MV-4-11 (cell line): ENCODE measurements at regions not wholly inside any gene's neighbourhood (a gene's known extent, or its start where the extent isn't known, plus 50 kb on each side); places are given as distances from the start of the nearest gene placed in this dataset.
"Not testable (repeated sequence)": the region's sequence is repeated elsewhere in the genome, so short reads cannot be mapped to it uniquely, and the experiment has no call there.

Experiments used
- DNase-seq: peaks from one replicate; lab custom pipeline; 2025; lab: John Stamatoyannopoulos, UW

DNA sequence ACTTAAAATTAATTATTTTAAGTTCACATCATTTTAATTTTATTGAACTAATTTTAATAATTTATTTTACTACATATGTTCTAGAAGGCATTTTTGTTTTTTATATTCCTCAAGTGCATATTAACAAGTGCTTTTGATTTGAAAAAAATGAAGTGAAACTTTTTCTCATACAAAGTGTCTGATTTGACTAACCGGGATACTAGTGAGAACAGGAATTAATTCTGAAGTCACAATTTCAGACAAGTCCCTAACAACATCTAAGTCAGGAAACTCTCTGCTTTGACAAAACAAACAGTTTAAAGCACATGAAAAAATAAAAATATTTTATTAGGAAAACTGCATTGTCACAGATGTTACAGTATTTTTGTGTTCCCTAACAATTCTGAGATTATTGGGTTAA is 1166.3 kb upstream of the CITED2 start:
- DNase-seq, result peak; percentile 43

DNA sequence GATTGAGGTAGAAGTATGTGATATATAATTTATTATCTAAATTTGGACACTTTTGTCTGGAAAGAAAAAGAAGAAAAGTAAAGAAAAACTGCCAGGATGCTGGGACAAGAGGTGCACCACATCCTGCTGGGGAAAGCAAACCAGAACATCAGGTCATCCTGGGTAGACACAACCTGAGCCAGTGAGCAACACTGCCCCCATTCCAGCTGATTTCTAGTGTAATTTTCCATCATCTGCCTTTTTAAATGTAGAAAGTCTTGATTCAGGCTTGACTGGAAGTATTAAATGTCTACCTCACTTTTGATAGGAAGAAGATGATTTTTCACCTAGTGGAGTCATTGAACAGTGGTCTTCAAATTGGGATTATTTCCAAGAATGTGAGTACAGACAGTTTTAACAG is 1164.5 kb upstream of the CITED2 start:
- DNase-seq, result no peak

GRCh38 chr6:140537834-140538705 is 1163.6 kb upstream of the CITED2 start:
- peak; percentile 61 for DNase-seq

DNA sequence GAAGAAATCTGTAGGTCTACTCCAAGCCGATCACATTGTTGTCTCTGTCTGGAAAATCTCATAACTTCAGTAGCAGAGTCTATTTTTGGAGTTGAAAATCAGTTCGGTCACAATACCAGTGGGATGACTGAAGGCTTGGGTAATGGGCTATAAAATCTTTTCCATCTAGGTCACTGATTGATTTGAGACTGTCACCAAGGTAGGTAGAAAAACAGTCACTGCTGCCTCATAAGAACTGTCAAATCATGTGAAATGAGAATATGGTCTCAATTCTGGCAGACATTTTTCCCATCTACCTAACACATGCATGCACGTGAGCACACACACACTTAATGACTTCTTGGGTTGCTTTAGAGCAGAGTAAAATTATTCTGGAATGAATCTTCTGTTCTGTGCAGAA is 1162.8 kb upstream of the CITED2 start:
- no peak for DNase-seq

- no peak for DNase-seq
Observed at GRCh38 chr6:140535511-140535910, 1161.1 kb upstream of the CITED2 start.

DNA sequence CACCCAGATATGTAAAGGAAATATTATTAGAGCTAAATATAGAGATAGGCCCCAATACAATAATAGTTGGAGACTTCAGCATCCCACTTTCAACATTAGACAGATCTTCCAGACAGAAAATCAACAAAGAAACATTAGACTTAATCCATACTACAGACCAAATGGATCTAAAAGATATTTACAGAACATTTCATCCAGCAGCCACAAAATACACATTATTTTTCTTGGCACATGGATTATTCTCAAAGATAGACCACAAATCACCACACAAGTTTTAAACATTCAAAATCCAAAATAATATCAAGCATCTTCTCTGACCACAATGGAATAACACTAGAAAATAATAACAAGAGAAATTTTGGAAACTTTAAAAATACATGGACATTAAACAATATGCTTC is 1159.1 kb upstream of the CITED2 start:
- DNase-seq, result no peak

DNA sequence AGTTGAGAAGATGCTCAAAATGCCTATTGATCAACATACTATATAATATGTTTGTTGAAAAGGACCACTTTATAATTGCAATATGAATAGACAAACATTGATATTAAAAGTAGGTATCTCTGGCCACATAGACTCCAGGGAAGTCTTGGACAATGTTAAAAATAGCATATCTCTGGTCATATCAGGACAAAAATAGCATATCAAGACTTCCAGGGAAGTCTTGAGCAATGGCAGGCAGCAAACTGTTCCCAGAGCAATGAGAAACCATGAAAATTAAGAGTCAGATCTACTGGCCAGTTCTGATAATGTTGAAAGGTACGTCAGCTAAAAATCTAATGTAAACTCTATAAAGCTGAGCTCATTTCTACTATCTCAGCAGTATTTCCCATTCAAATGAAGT is 1130.3 kb upstream of the CITED2 start:
- no peak for DNase-seq

DNA sequence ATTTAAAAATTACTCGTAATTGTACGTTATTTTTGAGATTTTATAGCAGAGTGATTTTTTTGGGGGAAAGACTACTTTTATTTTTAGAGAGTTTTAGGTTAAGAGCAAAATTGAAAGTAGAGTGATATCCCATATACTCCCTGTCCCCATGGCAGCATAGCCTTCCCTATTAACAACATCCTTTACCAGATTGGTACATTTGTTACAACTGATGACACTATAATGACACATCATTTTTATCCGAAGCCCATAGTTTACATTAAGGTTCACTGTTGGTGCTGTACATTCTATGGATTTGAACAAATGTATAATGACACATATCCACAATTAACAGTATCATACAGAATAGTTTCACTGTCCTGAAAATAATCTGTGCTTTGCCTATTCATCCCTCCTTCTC is 1126.4 kb upstream of the CITED2 start:
- no peak for DNase-seq

DNA sequence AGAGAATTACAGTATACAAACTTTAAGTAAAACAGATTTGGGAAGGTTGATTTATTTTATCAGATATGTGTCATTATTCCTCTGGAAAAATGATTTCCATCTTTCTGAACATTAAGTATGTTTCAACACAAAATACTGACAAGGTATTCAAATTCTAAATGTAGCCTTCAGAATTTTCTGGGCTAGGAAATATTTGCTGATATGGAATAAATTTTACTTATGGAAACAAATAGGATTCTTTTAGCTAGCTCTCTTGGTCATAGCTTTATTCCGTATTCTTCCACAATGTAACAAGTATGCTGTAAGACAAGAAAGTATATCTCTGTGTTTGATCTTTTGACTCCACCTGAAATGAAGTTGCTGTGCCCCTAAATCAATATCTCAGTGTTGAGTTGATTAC is 1125.2 kb upstream of the CITED2 start:
- no peak for DNase-seq

DNA sequence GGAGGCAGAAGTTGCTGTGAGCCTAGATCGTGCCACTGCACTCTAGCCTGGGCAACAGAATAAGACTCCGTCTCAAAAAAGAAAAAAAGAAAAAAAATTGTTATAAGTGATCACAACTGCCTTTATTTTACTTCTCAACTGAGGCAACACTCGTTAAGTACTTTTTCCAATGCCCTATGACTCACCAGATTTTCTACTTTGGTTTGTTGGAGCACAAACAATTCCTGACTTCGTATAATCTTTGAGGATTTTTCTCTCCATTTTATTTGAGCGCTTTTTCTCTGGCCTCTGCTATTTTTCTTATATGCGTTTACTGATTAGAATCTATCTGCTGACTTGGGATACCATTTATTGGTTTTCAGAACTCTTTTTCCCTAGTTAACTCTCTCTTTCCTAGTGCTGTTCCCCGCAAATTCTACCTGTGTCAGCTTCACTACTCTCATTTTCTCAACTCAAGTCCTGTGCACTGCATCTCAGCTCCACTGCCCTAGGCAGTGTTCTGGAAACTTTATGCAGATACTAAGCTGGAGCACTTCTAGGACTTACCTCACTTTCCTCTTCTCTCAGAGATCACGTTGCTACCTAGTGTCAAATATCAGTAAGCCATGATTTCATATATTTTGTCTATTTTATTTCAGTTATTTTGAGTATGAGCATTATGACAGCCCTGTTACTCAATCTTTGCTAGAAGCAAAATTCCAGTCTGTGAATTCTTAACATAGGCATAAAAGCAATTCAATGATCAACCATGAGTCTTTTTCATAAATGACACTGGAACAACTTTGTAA is 1120.1 kb upstream of the CITED2 start:
- no peak for DNase-seq

- DNase-seq, result not testable (repeated sequence)
Observed at GRCh38 chr6:140493470-140493869, 1119.0 kb upstream of the CITED2 start.

DNA sequence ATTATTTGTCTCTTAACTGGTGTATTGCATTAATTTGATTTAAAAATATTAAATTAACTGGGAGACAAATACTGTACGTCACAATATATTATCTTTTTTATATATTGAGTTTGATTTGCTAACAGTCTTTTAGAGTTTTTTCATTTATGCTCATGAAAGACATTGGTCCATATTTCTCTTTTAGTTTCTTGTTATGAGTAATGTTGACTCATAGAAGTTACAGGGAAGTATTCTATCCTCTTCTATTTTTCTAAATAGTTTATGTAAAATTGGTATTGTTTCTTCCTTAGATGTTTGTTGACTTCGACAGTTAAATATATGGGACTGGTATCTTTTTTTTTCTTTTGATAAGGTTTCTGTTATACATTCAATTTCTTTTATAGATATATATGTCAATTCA is 1115.6 kb upstream of the CITED2 start:
- DNase-seq, result peak; percentile 39

DNA sequence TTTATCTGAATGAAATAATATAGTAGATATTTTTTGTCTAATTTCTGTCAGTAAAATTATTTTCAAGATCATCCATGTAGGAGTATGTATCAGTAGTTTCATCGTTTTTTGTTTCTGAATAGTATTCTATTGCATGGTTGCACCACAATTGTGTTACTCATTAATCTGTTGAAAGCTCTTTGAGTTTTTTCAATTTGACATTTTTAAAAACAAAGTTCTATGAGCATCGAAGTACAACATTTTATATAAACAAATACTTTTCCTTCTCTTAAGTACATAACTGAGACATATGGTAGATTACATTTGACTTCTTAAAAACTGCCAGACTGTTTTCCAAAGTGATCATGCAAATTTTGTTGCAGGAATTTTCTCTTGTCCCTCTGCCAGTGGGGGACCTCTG is 1113.1 kb upstream of the CITED2 start:
- DNase-seq, result no peak

DNA sequence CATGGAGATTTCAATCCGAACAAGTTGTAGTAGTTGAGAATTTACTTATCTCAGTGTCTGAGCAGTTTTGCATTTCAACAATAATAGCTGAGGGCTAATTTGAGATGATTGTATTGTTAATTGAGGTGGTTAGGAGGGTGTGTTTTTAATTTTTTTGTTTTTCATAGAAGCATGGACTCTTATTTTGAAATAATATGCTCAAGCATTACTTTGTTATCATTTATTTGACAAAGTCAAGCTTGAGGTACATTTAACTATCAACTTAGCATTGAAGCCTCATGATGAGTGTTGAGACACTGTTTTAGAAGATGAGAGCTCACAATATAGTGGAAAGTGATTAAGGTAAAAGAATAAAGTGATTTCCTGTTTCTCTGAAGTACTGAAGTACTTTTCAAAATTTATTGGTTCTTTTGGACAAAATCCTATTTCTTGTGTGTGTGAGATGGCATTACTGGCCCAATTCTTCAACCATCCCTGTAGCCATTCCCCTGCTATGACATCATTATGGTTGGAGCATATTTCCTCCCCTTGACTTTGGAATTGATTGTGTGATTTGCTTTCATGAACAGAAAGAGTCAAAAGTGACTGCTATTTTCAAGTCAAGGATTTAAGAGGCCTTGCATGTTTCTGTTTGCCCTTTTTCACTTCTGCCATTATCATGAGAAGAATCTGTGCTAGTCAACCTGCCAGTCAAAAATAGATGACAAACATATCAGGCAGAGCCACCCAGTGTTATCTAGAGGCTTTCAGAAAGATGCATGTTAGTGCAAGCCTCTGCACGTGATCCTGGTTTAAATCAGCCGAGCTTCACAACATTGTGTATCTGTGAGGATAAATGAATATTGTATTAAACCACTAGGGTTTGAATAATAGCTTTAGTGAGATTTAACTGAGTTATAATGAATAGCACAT is 1112.3 kb upstream of the CITED2 start:
- DNase-seq, result no peak

GRCh38 chr6:140485740-140486449 is 1111.4 kb upstream of the CITED2 start:
- DNase-seq, result peak; percentile 78

DNA sequence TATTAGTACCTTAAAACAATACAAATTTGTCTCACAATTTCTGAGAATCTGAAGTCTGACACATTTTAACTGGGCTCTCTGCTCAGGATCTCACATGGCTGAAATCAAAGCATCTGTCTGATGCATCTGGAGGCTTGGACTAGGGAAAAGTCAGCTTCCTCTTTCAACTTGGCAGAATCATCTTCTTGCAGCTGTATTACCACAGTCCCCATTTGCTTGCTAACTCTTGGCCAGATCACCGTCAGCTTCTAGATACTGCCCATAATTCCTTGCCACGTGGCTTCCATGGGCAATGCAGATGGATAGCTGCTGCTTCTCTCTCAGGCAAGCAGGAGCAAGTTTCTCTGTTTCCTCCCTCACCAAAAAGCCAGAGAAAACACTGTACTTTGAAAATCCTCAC is 1106.4 kb upstream of the CITED2 start:
- peak; percentile 74 for DNase-seq

- DNase-seq, result no peak
Observed at GRCh38 chr6:140478631-140479030, 1104.2 kb upstream of the CITED2 start.

DNA sequence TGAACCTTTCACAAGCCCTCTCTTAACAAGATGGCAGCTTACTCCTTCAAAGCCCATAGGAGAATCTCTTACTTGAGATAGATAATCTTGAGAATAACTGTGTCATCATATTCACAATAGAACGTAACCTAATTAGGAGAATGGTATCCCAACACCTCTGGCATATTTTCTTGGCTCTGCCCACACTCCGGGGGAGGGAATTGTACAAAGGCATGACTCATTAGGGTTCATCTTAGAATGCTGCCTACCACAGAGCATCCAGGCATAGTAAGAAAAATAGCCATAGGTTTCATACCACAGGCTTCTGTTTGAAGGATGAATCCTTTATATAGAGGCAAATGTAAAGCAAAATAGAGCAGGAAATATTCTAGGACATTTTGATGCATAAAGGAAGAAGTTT is 1100.6 kb upstream of the CITED2 start:
- no peak for DNase-seq

DNA sequence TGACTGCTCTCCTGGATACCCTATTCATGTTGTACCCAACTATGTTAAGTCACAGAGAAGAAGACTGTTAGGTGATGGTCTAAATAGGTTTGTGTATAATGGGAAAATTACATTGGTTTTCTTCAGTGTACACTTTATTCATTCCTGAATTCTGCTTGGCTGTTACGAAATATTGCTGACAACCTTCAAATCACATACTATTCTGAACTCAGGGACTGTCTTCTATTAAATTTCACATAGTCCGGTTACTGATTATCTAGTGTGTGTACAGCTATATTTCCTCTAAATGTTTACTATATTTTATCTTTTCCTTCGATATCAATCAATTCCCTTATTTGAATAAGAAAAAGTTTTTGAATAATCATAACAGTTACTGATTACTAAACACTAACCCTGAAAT is 1090.3 kb upstream of the CITED2 start:
- no peak for DNase-seq

DNA sequence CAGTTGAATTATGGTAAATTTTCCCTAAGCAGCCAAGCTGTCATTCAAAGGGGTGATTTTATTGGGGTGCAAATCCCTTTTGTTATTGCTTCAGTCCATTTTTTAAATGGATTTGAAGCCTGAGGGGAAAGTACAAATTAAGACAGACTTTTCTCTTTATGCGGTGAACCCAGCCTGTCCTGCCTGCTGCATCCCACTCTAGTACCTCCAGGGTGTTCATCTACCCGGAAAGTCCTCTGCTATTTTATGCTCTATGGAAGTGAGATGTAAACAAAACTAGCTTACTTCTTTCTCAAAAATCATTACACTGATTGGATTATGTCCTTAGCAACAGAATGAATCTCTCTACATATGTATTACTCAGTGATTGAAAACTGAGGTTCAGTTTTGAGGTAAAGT is 1088.9 kb upstream of the CITED2 start:
- DNase-seq, result no peak

GRCh38 chr6:140462453-140463311 is 1088.2 kb upstream of the CITED2 start:
- DNase-seq, result peak; percentile 77
